Transverse colon (tissue), 4 donors: ENCODE measurements at regions not wholly inside any gene's neighbourhood (a gene's known extent, or its start where the extent isn't known, plus 50 kb on each side); places are given as distances from the start of the nearest gene placed in this dataset.

Source experiments
- DNase-seq: peaks from one replicate; pipeline ENCODE4 v3.0.0-alpha.2; 2019
- H3K27ac ChIP-seq, 4 donors: fragments of 200-600 bp; sonication (generic); 2 replicates each; pipeline ENCODE4 v1.5.1; 2016 to 2018; ENCODE audit warnings: inconsistent platforms in 4 of 4
- H3K27me3 ChIP-seq: fragments of 200-600 bp; sonication (generic); 2 replicates; pipeline ENCODE4 v1.5.1; 2017; ENCODE audit warnings: inconsistent platforms
- H3K36me3 ChIP-seq, 4 donors: fragments of 200-600 bp; sonication (generic); 2 replicates each; pipeline ENCODE4 v1.5.1; 2017 to 2019; ENCODE audit warnings: inconsistent platforms in 4 of 4
- H3K4me1 ChIP-seq, 4 donors: fragments of 200-600 bp; sonication (generic); 2 replicates each; pipeline ENCODE4 v1.5.1; 2017 to 2020; ENCODE audit warnings: inconsistent platforms in 4 of 4
- H3K4me3 ChIP-seq, 4 donors: fragments of 200-600 bp; sonication (generic); 1 replicate in 1 of 4; 2 replicates in 3 of 4; pipeline versions ENCODE4 v1.5.1 to v1.6.1; 2017 to 2019; ENCODE audit warnings: inconsistent platforms in 4 of 4
- H3K9me3 ChIP-seq, 2 donors: fragments of 200-600 bp; sonication (generic); 2 replicates each; pipeline ENCODE4 v1.5.1; 2017 to 2019; ENCODE audit warnings: inconsistent platforms in 2 of 2
- CTCF ChIP-seq, 5 experiments: fragments of 200-600 bp in 3 of 5; fragments of 450-650 bp in 2 of 5; sonication (generic) in 3 of 5; IDR thresholded peaks; 1 replicate in 2 of 5; 2 replicates in 3 of 5; pipeline ENCODE4 v1.5.1; 2016 to 2017; ENCODE audit warnings: antibody characterized with exemption in 5 of 5, inconsistent platforms in 3 of 5, mild to moderate bottlenecking in 2 of 5, moderate library complexity in 1 of 5
- EP300 ChIP-seq: sonication (generic); formaldehyde crosslinking; IDR thresholded peaks from one replicate; pipeline ENCODE4 v1.6.1; 2017; ENCODE audit warnings: antibody characterized with exemption, low read depth
- POLR2A ChIP-seq: fragments of 450-650 bp; IDR thresholded peaks from one replicate; pipeline ENCODE4 v1.6.1; 2016; ENCODE audit warnings: antibody characterized with exemption, mild to moderate bottlenecking, moderate library complexity
- POLR2AphosphoS5 ChIP-seq, 3 donors: sonication (generic); formaldehyde crosslinking; IDR thresholded peaks; one replicate each; pipeline ENCODE4 v1.6.1; 2016; ENCODE audit warnings: antibody characterized with exemption in 3 of 3
- WGBS, 2 donors: methylation state at CpG; one replicate each; pipeline ENCODE4 v1.1.5; 2018; ENCODE audit warnings: low coverage in 1 of 2; 5-methylcytosine and 5-hydroxymethylcytosine counted together
- in situ Hi-C, 4 donors: fragments of 200-750 bp; cut with MboI; loops; one replicate each; pipeline versions ENCODE4 v1.15.0 to v1.15.1; 2017; ENCODE audit warnings: low sequenced_read_pairs in 3 of 4, low pct_ligation_motif_present in 1 of 4, low pct_unique_long_range_greater_than_20kb in 1 of 4
- intact Hi-C: fragments of 100-400 bp; cut with DNase I; formaldehyde crosslinking; loops from one replicate; pipeline ENCODE4 v1.15.1; 2023; ENCODE audit warnings: low total_unique reads

DNA sequence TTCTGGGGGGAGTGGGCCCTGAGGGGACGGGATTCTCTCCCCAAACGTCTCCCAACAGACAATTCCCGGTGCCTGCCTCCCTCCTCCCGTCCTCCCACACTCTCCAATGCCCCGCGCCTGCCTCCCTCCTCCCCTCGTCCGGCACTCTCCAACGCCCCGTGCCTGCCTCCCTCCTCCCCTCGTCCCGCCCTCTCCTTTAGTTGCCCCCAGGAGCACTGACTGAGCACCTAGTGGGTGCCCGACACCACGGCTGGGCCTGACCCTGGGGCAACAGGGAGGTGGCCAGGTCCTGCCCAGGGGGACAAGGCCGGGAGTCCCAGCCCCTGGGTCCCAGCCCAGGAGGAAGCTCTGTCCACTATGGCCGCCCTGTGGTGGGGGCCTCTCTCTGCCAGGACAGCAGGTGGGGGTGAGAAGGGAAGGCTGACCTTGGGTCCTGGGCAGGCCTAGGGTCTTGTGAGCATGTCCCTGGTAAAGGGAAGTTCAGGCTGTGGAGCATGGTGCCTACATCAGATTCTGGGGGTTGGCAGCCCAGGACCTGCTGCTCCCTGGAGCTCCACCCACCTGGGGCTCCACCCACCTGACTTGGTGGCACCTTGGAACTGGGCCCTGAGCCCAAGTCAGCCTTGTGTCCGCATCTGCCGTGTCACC, 942.3 kb downstream of the BRD1 start:
- no peak for DNase-seq
- no peaks in the 10 kb centered on the region for H3K4me1 ChIP-seq
- no peak overlapping the region for H3K4me3 ChIP-seq
- no peaks in the 10 kb centered on the region for H3K36me3 ChIP-seq
- in situ Hi-C loops: no loop called here
- H3K27ac ChIP-seq: no peak overlapping the region
- intact Hi-C loops: no loop called here
- H3K27me3 ChIP-seq: no peaks in the 10 kb centered on the region
- no peak for TF ChIP-seq POLR2AphosphoS5 (IDR thresholded peaks at IDR 0.05)
- no peak for TF ChIP-seq POLR2A
- no peak for TF ChIP-seq EP300
- no peak for TF ChIP-seq CTCF (IDR thresholded peaks at IDR 0.05)
- 61 to 70% methylated on average over 8 to 18 of the region's 18 CpGs for WGBS, 2 donors
- H3K9me3 ChIP-seq: no peaks in the 10 kb centered on the region

GRCh38 chr22:48884786-48885185, 942.9 kb downstream of the BRD1 start:
- TF ChIP-seq POLR2AphosphoS5 (IDR thresholded peaks at IDR 0.05) (no peak), CTCF (IDR thresholded peaks at IDR 0.05) (no peak), POLR2A (no peak), EP300 (no peak)
- intact Hi-C loops: no loop called here
- H3K27ac ChIP-seq: no peak overlapping the region
- no peak overlapping the region for H3K4me3 ChIP-seq
- H3K9me3 ChIP-seq: no peaks in the 10 kb centered on the region
- in situ Hi-C loops: no loop called here
- DNase-seq: no peak
- no peaks in the 10 kb centered on the region for H3K36me3 ChIP-seq
- 81% methylated on average over 16 of the region's 16 CpGs; no CpG with 5 or more reads in 1 of the 2 donors for whole genome bisulfite sequencing, 2 donors
- no peaks in the 10 kb centered on the region for H3K27me3 ChIP-seq
- H3K4me1 ChIP-seq: no peaks in the 10 kb centered on the region

- Histone ChIP-seq H3K27me3 (no peaks in the 10 kb centered on the region), H3K4me3 (no peak overlapping the region), H3K36me3 (no peaks in the 10 kb centered on the region), H3K9me3 (no peaks in the 10 kb centered on the region), H3K4me1 (no peaks in the 10 kb centered on the region), H3K27ac (no peak overlapping the region)
- WGBS, 2 donors: 73 to 83% methylated on average over 5 to 12 of the region's 12 CpGs
- TF ChIP-seq POLR2AphosphoS5 (IDR thresholded peaks at IDR 0.05) (no peak), POLR2A (no peak), CTCF (IDR thresholded peaks at IDR 0.05) (no peak), EP300 (no peak)
- intact Hi-C loops: no loop called here
- DNase-seq: no peak
- in situ Hi-C loops: no loop called here
Observed at GRCh38 chr22:48884324-48884723, 943.3 kb downstream of the BRD1 start.

GRCh38 chr22:48883211-48883960, 944.3 kb downstream of the BRD1 start:
- in situ Hi-C loops (no loop called here), intact Hi-C loops (no loop called here)
- no peak overlapping the region for H3K27ac ChIP-seq
- H3K4me1 ChIP-seq: no peaks in the 10 kb centered on the region
- no peaks in the 10 kb centered on the region for H3K36me3 ChIP-seq
- DNase-seq: no peak
- TF ChIP-seq POLR2AphosphoS5 (IDR thresholded peaks at IDR 0.05) (no peak), CTCF (IDR thresholded peaks at IDR 0.05) (no peak), EP300 (no peak)
- H3K9me3 ChIP-seq: no peaks in the 10 kb centered on the region
- no peak overlapping the region for H3K4me3 ChIP-seq
- 82% methylated on average over 20 of the region's 20 CpGs; no CpG with 5 or more reads in 1 of the 2 donors for WGBS, 2 donors
- no peaks in the 10 kb centered on the region for H3K27me3 ChIP-seq
